ENCODE measurements at regions not wholly inside any gene's neighbourhood (a gene's known extent, or its start where the extent isn't known, plus 50 kb on each side); places are given as distances from the start of the nearest gene placed in this dataset.

- TF ChIP-seq, protein P1, sequence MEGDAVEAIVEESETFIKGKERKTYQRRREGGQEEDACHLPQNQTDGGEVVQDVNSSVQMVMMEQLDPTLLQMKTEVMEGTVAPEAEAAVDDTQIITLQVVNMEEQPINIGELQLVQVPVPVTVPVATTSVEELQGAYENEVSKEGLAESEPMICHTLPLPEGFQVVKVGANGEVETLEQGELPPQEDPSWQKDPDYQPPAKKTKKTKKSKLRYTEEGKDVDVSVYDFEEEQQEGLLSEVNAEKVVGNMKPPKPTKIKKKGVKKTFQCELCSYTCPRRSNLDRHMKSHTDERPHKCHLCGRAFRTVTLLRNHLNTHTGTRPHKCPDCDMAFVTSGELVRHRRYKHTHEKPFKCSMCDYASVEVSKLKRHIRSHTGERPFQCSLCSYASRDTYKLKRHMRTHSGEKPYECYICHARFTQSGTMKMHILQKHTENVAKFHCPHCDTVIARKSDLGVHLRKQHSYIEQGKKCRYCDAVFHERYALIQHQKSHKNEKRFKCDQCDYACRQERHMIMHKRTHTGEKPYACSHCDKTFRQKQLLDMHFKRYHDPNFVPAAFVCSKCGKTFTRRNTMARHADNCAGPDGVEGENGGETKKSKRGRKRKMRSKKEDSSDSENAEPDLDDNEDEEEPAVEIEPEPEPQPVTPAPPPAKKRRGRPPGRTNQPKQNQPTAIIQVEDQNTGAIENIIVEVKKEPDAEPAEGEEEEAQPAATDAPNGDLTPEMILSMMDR (IDR thresholded peaks at IDR 0.05): no peak
- no peak for TF ChIP-seq EZH2 (IDR thresholded peaks at IDR 0.05)
Measured at GRCh38 chr20:30284281-30284905, 973.1 kb upstream of the DEFB115 start.

Measured in neural progenitor cell (in vitro differentiated cells).